SU-DHL-6 (cell line): ENCODE measurements at regions not wholly inside any gene's neighbourhood (a gene's known extent, or its start where the extent isn't known, plus 50 kb on each side); places are given as distances from the start of the nearest gene placed in this dataset.

Experiments used
- EZH2phosphoT487 ChIP-seq: fragments of 200-600 bp; sonication (generic), shearing (Covaris generic); conservative IDR thresholded peaks from 2 replicates; pipeline ENCODE4 v1.6.1; 2018; ENCODE audit warnings: mild to moderate bottlenecking, antibody characterized with exemption, low read length, moderate library complexity, mixed read lengths
- TF ChIP-seq, protein P1 (sequence below): fragments of 200-600 bp; sonication (generic); IDR thresholded peaks from one replicate; pipeline ENCODE4 v1.5.1; 2017; ENCODE audit warnings: antibody characterized with exemption, mild to moderate bottlenecking, low read length, moderate library complexity; ENCODE audit not compliant: insufficient read depth, poor library complexity, severe bottlenecking

DNA sequence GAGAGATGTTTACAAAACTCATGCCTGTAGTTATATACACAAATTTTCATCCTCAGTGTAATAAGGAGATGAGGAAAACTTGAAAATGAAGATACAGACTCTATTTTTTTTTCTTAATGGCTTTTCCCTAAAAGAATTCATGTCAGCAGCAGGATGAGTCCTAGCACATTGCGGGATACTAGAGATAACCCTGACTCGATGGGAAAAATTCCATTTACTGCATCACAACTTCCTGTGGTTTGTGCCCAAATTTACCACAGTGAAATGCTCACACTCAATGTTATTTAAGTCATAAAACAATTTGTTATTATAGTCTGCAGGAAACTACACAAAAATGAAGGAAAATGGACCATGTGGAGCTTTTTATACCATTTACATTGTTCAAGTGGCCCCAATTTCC is 581.9 kb upstream of the ZNF717 start:
- TF ChIP-seq, protein P1, sequence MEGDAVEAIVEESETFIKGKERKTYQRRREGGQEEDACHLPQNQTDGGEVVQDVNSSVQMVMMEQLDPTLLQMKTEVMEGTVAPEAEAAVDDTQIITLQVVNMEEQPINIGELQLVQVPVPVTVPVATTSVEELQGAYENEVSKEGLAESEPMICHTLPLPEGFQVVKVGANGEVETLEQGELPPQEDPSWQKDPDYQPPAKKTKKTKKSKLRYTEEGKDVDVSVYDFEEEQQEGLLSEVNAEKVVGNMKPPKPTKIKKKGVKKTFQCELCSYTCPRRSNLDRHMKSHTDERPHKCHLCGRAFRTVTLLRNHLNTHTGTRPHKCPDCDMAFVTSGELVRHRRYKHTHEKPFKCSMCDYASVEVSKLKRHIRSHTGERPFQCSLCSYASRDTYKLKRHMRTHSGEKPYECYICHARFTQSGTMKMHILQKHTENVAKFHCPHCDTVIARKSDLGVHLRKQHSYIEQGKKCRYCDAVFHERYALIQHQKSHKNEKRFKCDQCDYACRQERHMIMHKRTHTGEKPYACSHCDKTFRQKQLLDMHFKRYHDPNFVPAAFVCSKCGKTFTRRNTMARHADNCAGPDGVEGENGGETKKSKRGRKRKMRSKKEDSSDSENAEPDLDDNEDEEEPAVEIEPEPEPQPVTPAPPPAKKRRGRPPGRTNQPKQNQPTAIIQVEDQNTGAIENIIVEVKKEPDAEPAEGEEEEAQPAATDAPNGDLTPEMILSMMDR = no peak
- TF ChIP-seq EZH2phosphoT487 = no peak
